Astrocyte (in vitro differentiated cells and primary cell): ENCODE measurements at regions not wholly inside any gene's neighbourhood (a gene's known extent, or its start where the extent isn't known, plus 50 kb on each side); places are given as distances from the start of the nearest gene placed in this dataset.

ENCODE experiments used
- DNase-seq: peaks from one replicate; pipeline ENCODE4 v3.0.0-alpha.2; 2010; ENCODE audit warnings: low read depth
- FAIRE-seq: peaks from 2 replicates; lab custom pipeline; 2011; peaks lifted over from hg19 to GRCh38; lab: Jason Lieb, UNC
- H2AFZ ChIP-seq: 2 replicates; pipeline ENCODE4 v1.6.0; 2012; ENCODE audit warnings: low read depth, low read length, inconsistent platforms
- H3K27ac ChIP-seq: 2 replicates; pipeline ENCODE4 v1.5.1; 2011; ENCODE audit warnings: low read depth, low read length, inconsistent platforms
- H3K27me3 ChIP-seq: 2 replicates; pipeline ENCODE4 v1.6.0; 2011; ENCODE audit warnings: low read length, inconsistent platforms; ENCODE audit not compliant: insufficient read depth
- H3K36me3 ChIP-seq: 2 replicates; pipeline ENCODE4 v1.5.1; 2011; ENCODE audit warnings: low read length, inconsistent platforms; ENCODE audit not compliant: insufficient read depth
- H3K4me1 ChIP-seq: 2 replicates; pipeline ENCODE4 v1.5.1; 2011; ENCODE audit warnings: low read length, inconsistent platforms; ENCODE audit not compliant: insufficient read depth
- H3K4me2 ChIP-seq: 2 replicates; pipeline ENCODE4 v1.6.0; 2012; ENCODE audit warnings: low read length, inconsistent platforms
- H3K4me3 ChIP-seq: 2 replicates; pipeline ENCODE4 v1.5.1; 2011; ENCODE audit warnings: low read depth, mild to moderate bottlenecking, low read length, inconsistent platforms; ENCODE audit not compliant: insufficient read depth
- H3K79me2 ChIP-seq: 2 replicates; pipeline ENCODE4 v1.6.0; 2012; ENCODE audit warnings: mild to moderate bottlenecking, low read length, inconsistent platforms; ENCODE audit not compliant: insufficient read depth
- H3K9ac ChIP-seq: 2 replicates; pipeline ENCODE4 v1.6.0; 2012; ENCODE audit warnings: mild to moderate bottlenecking, low read length, inconsistent platforms
- H3K9me3 ChIP-seq: 2 replicates; pipeline ENCODE4 v1.5.1; 2012; ENCODE audit warnings: low read depth, mild to moderate bottlenecking, low read length, inconsistent platforms; ENCODE audit not compliant: insufficient read depth
- H4K20me1 ChIP-seq: 2 replicates; pipeline ENCODE4 v1.6.0; 2012; ENCODE audit warnings: low read length, inconsistent platforms; ENCODE audit not compliant: insufficient read depth
- H3K27ac Mint-ChIP-seq: one replicate; pipeline ENCODE4 v1.8.0; 2021; ENCODE audit warnings: mild to moderate bottlenecking, mixed read lengths; ENCODE audit not compliant: unreplicated experiment
- H3K27me3 Mint-ChIP-seq: one replicate; pipeline ENCODE4 v1.8.0; 2021; ENCODE audit warnings: low read depth, mixed read lengths; ENCODE audit not compliant: unreplicated experiment
- H3K36me3 Mint-ChIP-seq: one replicate; pipeline ENCODE4 v1.8.0; 2021; ENCODE audit warnings: low read depth, mixed read lengths; ENCODE audit not compliant: unreplicated experiment
- H3K4me1 Mint-ChIP-seq: one replicate; pipeline ENCODE4 v1.8.0; 2021; ENCODE audit warnings: low read depth, mixed read lengths; ENCODE audit not compliant: unreplicated experiment
- H3K4me3 Mint-ChIP-seq: one replicate; pipeline ENCODE4 v1.8.0; 2021; ENCODE audit warnings: mild to moderate bottlenecking, moderate library complexity, mixed read lengths; ENCODE audit not compliant: unreplicated experiment
- H3K9me3 Mint-ChIP-seq: one replicate; pipeline ENCODE4 v1.8.0; 2021; ENCODE audit warnings: mild to moderate bottlenecking, mixed read lengths; ENCODE audit not compliant: unreplicated experiment
- EZH2 ChIP-seq: IDR thresholded peaks from 2 replicates; pipeline ENCODE4 v1.6.1; 2012; ENCODE audit warnings: mild to moderate bottlenecking, low read length, inconsistent platforms; ENCODE audit not compliant: insufficient read depth
- TF ChIP-seq, protein P1 (sequence below): IDR thresholded peaks from 2 replicates; pipeline ENCODE4 v1.5.1; 2011; ENCODE audit warnings: low read depth, mild to moderate bottlenecking, inconsistent platforms, low read length, moderate library complexity; ENCODE audit not compliant: insufficient read depth

DNA sequence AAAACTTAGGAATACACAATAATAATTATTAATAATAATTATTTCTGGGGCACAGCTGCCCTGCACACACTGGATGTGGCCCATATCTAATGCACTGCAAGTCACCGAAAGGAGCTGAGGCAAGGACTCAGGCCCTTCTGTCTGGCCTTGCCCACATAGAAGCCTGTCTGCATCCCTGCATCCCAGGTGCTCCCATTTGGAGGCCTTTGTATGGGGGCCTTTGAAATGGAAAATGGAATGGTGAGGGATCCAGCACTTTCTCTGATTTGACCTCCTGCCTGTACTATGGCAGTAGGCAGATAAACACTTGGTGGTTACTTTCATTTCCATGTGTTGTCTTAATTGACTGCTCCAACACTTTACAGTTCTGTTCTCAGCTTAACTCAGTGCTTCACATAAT is 75.7 kb upstream of the PTCHD4 start:
- no peaks in the 10 kb centered on the region for H4K20me1 ChIP-seq
- no peak overlapping the region for H3K4me3 ChIP-seq
- H3K4me2 ChIP-seq = no peak overlapping the region
- H3K27me3 Mint-ChIP-seq = no peaks in the 10 kb centered on the region
- no peaks in the 10 kb centered on the region for H3K79me2 ChIP-seq
- no peak for FAIRE-seq
- no peaks in the 10 kb centered on the region for H3K4me1 ChIP-seq
- no peaks in the 10 kb centered on the region for H3K9me3 ChIP-seq
- H3K4me1 Mint-ChIP-seq = no peaks in the 10 kb centered on the region
- no peaks in the 10 kb centered on the region for H3K9me3 Mint-ChIP-seq
- H3K27ac Mint-ChIP-seq = no peak overlapping the region
- no peak overlapping the region for H3K9ac ChIP-seq
- TF ChIP-seq, protein P1, sequence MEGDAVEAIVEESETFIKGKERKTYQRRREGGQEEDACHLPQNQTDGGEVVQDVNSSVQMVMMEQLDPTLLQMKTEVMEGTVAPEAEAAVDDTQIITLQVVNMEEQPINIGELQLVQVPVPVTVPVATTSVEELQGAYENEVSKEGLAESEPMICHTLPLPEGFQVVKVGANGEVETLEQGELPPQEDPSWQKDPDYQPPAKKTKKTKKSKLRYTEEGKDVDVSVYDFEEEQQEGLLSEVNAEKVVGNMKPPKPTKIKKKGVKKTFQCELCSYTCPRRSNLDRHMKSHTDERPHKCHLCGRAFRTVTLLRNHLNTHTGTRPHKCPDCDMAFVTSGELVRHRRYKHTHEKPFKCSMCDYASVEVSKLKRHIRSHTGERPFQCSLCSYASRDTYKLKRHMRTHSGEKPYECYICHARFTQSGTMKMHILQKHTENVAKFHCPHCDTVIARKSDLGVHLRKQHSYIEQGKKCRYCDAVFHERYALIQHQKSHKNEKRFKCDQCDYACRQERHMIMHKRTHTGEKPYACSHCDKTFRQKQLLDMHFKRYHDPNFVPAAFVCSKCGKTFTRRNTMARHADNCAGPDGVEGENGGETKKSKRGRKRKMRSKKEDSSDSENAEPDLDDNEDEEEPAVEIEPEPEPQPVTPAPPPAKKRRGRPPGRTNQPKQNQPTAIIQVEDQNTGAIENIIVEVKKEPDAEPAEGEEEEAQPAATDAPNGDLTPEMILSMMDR = no peak
- no peak for TF ChIP-seq EZH2
- H3K36me3 Mint-ChIP-seq = no peaks in the 10 kb centered on the region
- no peak overlapping the region for H2AFZ ChIP-seq
- H3K27ac ChIP-seq = no peak overlapping the region
- H3K36me3 ChIP-seq = no peaks in the 10 kb centered on the region
- DNase-seq = no peak
- no peak overlapping the region for H3K4me3 Mint-ChIP-seq
- H3K27me3 ChIP-seq = no peaks in the 10 kb centered on the region

DNA sequence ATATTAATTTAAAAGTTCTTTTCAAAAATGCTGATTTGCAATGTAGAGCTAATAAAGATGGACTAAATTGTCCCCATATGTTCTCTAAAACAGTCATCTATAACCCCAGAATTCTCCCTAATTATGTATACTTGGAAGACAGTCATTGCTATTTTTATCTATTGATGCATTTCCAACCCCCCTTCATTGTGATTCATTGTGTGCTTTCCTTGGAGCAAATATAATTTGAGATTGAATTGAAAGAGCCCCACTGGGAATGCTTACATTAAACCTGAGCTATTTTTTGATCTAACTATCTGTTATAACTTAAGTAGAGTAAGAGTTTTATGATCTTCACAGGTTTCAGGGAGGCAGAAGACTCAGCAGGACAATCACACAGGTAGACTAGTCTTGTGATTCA is 73.7 kb upstream of the PTCHD4 start:
- Mint-ChIP-seq H3K27ac (no peak overlapping the region), H3K36me3 (no peaks in the 10 kb centered on the region), H3K4me1 (no peaks in the 10 kb centered on the region), H3K27me3 (no peaks in the 10 kb centered on the region), H3K9me3 (no peaks in the 10 kb centered on the region), H3K4me3 (no peak overlapping the region)
- Histone ChIP-seq H3K79me2 (no peaks in the 10 kb centered on the region), H3K36me3 (no peaks in the 10 kb centered on the region), H2AFZ (no peak overlapping the region), H3K27me3 (no peaks in the 10 kb centered on the region), H3K4me3 (no peak overlapping the region), H4K20me1 (no peaks in the 10 kb centered on the region), H3K9ac (no peak overlapping the region), H3K9me3 (no peaks in the 10 kb centered on the region), H3K27ac (no peak overlapping the region), H3K4me2 (no peak overlapping the region), H3K4me1 (no peaks in the 10 kb centered on the region)
- FAIRE-seq = no peak
- TF ChIP-seq, protein P1 = no peak
- no peak for TF ChIP-seq EZH2
- peak; percentile 2 for DNase-seq

DNA sequence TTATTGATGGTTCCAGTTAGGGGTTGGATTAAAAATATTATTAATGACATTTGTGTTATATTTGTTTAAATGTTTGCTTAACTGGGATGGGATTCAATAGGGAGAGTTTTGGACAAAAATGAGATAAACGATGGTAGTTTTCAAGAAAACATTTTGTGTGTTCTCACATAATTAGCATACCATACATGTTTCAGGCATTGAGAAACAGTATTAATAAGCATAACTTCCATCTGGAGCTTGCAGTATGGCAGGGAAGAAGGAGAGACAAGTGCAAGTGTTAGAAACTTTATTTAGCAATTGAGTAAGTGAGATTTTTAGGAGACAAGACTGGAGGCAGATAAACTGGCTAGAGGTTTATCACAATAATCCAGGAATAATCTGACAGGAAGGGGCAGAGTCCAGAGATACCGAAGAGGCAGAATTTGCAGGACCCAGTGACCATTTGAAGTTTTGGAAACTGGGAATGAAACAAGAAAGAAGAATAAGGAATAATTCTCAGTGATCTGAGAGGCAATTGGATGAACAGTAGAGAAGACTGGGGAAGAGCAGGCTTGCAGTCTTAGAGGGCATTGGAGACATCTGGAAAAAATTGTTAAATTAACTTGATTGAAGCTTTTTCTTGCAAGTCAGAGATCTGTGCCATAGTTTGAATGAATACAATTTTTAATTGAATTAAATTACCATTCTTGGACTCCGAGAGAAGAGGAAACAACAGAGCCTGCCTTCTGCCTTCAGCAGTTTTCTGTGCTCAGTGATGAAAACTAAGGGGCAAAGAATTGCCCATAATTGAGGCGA is 73.0 kb upstream of the PTCHD4 start:
- H2AFZ ChIP-seq = no peak overlapping the region
- no peak for FAIRE-seq

More for the DNA sequence above, 73.0 kb upstream of the PTCHD4 start:
- H4K20me1 ChIP-seq = no peaks in the 10 kb centered on the region
- no peak overlapping the region for H3K4me3 ChIP-seq
- H3K4me1 ChIP-seq = no peaks in the 10 kb centered on the region
- Mint-ChIP-seq H3K9me3 (no peaks in the 10 kb centered on the region), H3K4me3 (no peak overlapping the region), H3K36me3 (no peaks in the 10 kb centered on the region), H3K27me3 (no peaks in the 10 kb centered on the region), H3K4me1 (no peaks in the 10 kb centered on the region), H3K27ac (no peak overlapping the region)
- no peaks in the 10 kb centered on the region for H3K79me2 ChIP-seq
- no peak overlapping the region for H3K9ac ChIP-seq
- TF ChIP-seq, protein P1 = no peak
- no peak for TF ChIP-seq EZH2
- no peaks in the 10 kb centered on the region for H3K27me3 ChIP-seq
- no peak overlapping the region for H3K4me2 ChIP-seq
- DNase-seq = peak; percentile 1
- no peaks in the 10 kb centered on the region for H3K9me3 ChIP-seq
- H3K27ac ChIP-seq = no peak overlapping the region
- H3K36me3 ChIP-seq = no peaks in the 10 kb centered on the region
